HepG2 (cell line): ENCODE measurements at regions not wholly inside any gene's neighbourhood (a gene's known extent, or its start where the extent isn't known, plus 50 kb on each side); places are given as distances from the start of the nearest gene placed in this dataset.

ENCODE experiments used
- ATAC-seq: fragments of 200-7000 bp; cut with Tn5 transposase; 3 replicates; pipeline ENCODE4 v1.9.1; 2020; ENCODE audit warnings: mild to moderate bottlenecking, moderate library complexity
- BruUV-seq: library from RNA; stranded (reverse); fragments of 400-500 nt; replicated peaks from 2 replicates; lab custom pipeline; 2021; lab: Mats Ljungman, UMichigan
- CTCF ChIA-PET: fragments of 300-600 bp; formaldehyde crosslinking; extraction: SDS; loops from one replicate; lab custom pipeline; 2021; ENCODE audit warnings: low total read pairs, inconsistent platforms, low intra/inter-chr PET ratio; lab: Yijun Ruan, JAX
- POLR2A ChIA-PET: fragments of 350-600 bp; sonication (Branson Sonifier 250); formaldehyde crosslinking; loops from one replicate; lab custom pipeline; 2020; ENCODE audit warnings: antibody characterized with exemption, inconsistent platforms; lab: Yijun Ruan, JAX
- DNase-seq: peaks from one replicate; pipeline ENCODE4 v3.0.0-alpha.2; 2015; ENCODE audit warnings: low spot score
- FAIRE-seq: peaks from 3 replicates; lab custom pipeline; 2011; peaks lifted over from hg19 to GRCh38; lab: Jason Lieb, UNC
- H2AFZ ChIP-seq: one replicate; pipeline ENCODE4 v1.6.1; 2011; ENCODE audit warnings: low read length, inconsistent platforms
- H3K27ac ChIP-seq: fragments of 300-600 bp; 3 replicates; pipeline ENCODE4 v1.8.0; 2011; ENCODE audit warnings: mixed run types, mild to moderate bottlenecking, mixed read lengths, low read length, inconsistent platforms; ENCODE audit not compliant: insufficient read depth; ENCODE audit errors: extremely low read length
- H3K27me3 ChIP-seq, 2 experiments: fragments of 200-600 bp in 1 of 2; 2 replicates in 1 of 2; 3 replicates in 1 of 2; pipeline versions ENCODE4 v1.6.0 to v1.8.0; 2011; ENCODE audit warnings: low read length in 2 of 2, mild to moderate bottlenecking in 2 of 2, moderate library complexity in 2 of 2, inconsistent platforms in 1 of 2; ENCODE audit not compliant: insufficient read depth in 2 of 2, control insufficient read depth in 1 of 2
- H3K36me3 ChIP-seq, 2 experiments: fragments of 200-600 bp in 1 of 2; replicated peaks in 1 of 2; 2 replicates in 1 of 2; 3 replicates in 1 of 2; pipeline versions ENCODE4 v1.5.1 to v1.8.0; 2011; ENCODE audit warnings: low read length in 2 of 2, inconsistent platforms in 1 of 2; ENCODE audit not compliant: insufficient read depth in 2 of 2, control insufficient read depth in 1 of 2
- H3K4me1 ChIP-seq: 2 replicates; pipeline ENCODE4 v1.5.1; 2012; ENCODE audit warnings: low read length, inconsistent platforms; ENCODE audit not compliant: insufficient read depth
- H3K4me2 ChIP-seq: 2 replicates; pipeline ENCODE4 v1.6.0; 2011; ENCODE audit warnings: low read depth, low read length, inconsistent platforms
- H3K4me3 ChIP-seq, 3 experiments: fragments of 200-600 bp in 1 of 3; sonication (generic), shearing (Covaris generic) in 1 of 3; replicated peaks in 1 of 3; 2 replicates each; pipeline ENCODE4 v1.5.1; 2011 to 2016; ENCODE audit warnings: low read length in 3 of 3, inconsistent platforms in 2 of 3, low read depth in 2 of 3, mild to moderate bottlenecking in 2 of 3, control low read depth in 1 of 3, mixed read lengths in 1 of 3; ENCODE audit not compliant: insufficient read depth in 1 of 3
- H3K79me2 ChIP-seq: one replicate; pipeline ENCODE4 v1.6.1; 2011; ENCODE audit warnings: low read length, inconsistent platforms; ENCODE audit not compliant: insufficient read depth
- H3K9ac ChIP-seq: 2 replicates; pipeline ENCODE4 v1.6.0; 2011; ENCODE audit warnings: mild to moderate bottlenecking, low read depth, low read length, inconsistent platforms; ENCODE audit not compliant: insufficient read depth
- H3K9me3 ChIP-seq: 2 replicates; pipeline ENCODE4 v1.5.1; 2012; ENCODE audit warnings: mild to moderate bottlenecking, low read length
- H4K20me1 ChIP-seq: 2 replicates; pipeline ENCODE4 v1.6.0; 2011; ENCODE audit warnings: inconsistent platforms, mild to moderate bottlenecking, low read length, moderate library complexity; ENCODE audit not compliant: insufficient read depth
- HDAC6 ChIP-seq: fragments of 200-600 bp; sonication (generic); IDR thresholded peaks from 2 replicates; pipeline ENCODE4 v1.7.0; 2017; ENCODE audit warnings: mild to moderate bottlenecking, antibody characterized with exemption, low read length, low read depth
- HNRNPL ChIP-seq: fragments of 200-400 bp; formaldehyde crosslinking; IDR thresholded peaks from 2 replicates; pipeline ENCODE4 v1.6.1; 2017; ENCODE audit warnings: mild to moderate bottlenecking, low read depth, low read length
- MEF2D ChIP-seq: sonication (generic); formaldehyde crosslinking; IDR thresholded peaks from 2 replicates; pipeline ENCODE4 v1.5.1; 2020; ENCODE audit warnings: mild to moderate bottlenecking, missing genetic modification reagents
- NBN ChIP-seq: fragments of 450-650 bp; conservative IDR thresholded peaks from 2 replicates; pipeline ENCODE4 v1.6.1; 2017
- POLR2AphosphoS2 ChIP-seq: IDR thresholded peaks from 2 replicates; pipeline ENCODE4 v1.6.1; 2011; ENCODE audit warnings: low read depth, low read length, improper control_type of control experiment
- SRSF1 ChIP-seq: fragments of 200-400 bp; formaldehyde crosslinking; optimal IDR thresholded peaks from 2 replicates; pipeline ENCODE3; 2017; ENCODE audit warnings: mild to moderate bottlenecking, low read depth, low read length, moderate library complexity
- ZMYM2 ChIP-seq: sonication (generic); formaldehyde crosslinking; IDR thresholded peaks from 2 replicates; pipeline ENCODE4 v1.8.0; 2022; ENCODE audit warnings: mild to moderate bottlenecking, missing genetic modification reagents
- ZNF333 ChIP-seq: sonication (generic); formaldehyde crosslinking; IDR thresholded peaks from 2 replicates; pipeline ENCODE4 v1.4.0; 2020; ENCODE audit warnings: mild to moderate bottlenecking, missing genetic modification reagents, borderline replicate concordance
- ZNF484 ChIP-seq: sonication (generic); formaldehyde crosslinking; IDR thresholded peaks from 2 replicates; pipeline ENCODE4 v1.5.1; 2020; ENCODE audit warnings: mild to moderate bottlenecking, low read depth, missing genetic modification reagents, borderline replicate concordance
- WGBS: methylation state at CpG from one replicate; pipeline ENCODE4 v1.1.6; 2017; ENCODE audit warnings: low lambda C conversion rate; 5-methylcytosine and 5-hydroxymethylcytosine counted together
- in situ Hi-C: cut with HindIII; loops from 2 replicates; pipeline ENCODE4 v1.10.0; 2017; ENCODE audit warnings: low pct_unique_long_range_greater_than_20kb; ENCODE audit not compliant: extremely low pct_ligation_motif_present
- intact Hi-C: fragments of 100-400 bp; cut with micrococcal nuclease; formaldehyde crosslinking; loops from one replicate; pipeline ENCODE4 v1.10.0; 2022; ENCODE audit not compliant: unreplicated experiment
- TF ChIP-seq, protein P1 (sequence below): sonication (generic); formaldehyde crosslinking; IDR thresholded peaks from 2 replicates; pipeline ENCODE4 v1.9.0; 2021; ENCODE audit warnings: missing genetic modification reagents, borderline replicate concordance
- TF ChIP-seq, protein P2 (sequence below): sonication (generic); formaldehyde crosslinking; IDR thresholded peaks from 2 replicates; pipeline ENCODE4 v1.4.0; 2020; ENCODE audit warnings: missing genetic modification reagents, borderline replicate concordance
- TF ChIP-seq, protein P3 (sequence below): conservative IDR thresholded peaks from 2 replicates; pipeline ENCODE4 v1.6.1; 2018; ENCODE audit warnings: missing genetic modification reagents

DNA sequence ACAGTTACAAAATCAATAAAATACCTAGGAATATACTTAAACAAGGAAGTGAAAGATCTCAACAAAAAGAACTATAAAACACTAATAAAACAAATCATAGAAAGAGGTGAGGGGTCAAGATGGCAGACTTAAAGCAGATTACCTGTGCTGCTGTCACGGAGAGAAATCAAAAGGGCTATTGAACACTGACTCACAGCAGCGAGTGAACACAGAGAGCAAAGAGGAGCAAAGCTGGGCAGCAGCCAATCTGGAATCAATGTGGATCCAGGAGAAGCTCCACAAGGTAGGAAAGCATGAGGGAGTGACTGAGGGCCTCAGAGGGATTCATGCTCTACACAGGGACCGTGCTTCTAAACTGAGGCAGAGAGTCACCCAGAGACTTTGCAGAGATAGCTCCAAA, 562.0 kb upstream of the SEMA3D start:
- Histone ChIP-seq H3K36me3 (no peaks in the 10 kb centered on the region), H3K9me3 (peaks cover 23% of the 10 kb centered on the region), H2AFZ (no peak overlapping the region), H3K4me1 (no peaks in the 10 kb centered on the region), H3K27ac (no peak overlapping the region), H3K79me2 (no peaks in the 10 kb centered on the region), H3K9ac (no peak overlapping the region), H3K4me3 (no peak overlapping the region), H3K4me2 (no peak overlapping the region), H4K20me1 (no peaks in the 10 kb centered on the region), H3K27me3 (no peaks in the 10 kb centered on the region)
- no TSS peak for BruUV-seq
- DNase-seq (no peak), FAIRE-seq (no peak), ATAC-seq (no peak; the same call in 2 of the 3 replicates)
- intact Hi-C loops: no loop called here
- CTCF ChIA-PET: interaction anchor here (0.8 kb wide), 1 partner anchor 708 kb away, joined by 3 read pairs; no protein-coding TSS in a partner anchor
- TF ChIP-seq POLR2AphosphoS2: no peak
- TF ChIP-seq ZMYM2: no peak
- TF ChIP-seq, protein P1, sequence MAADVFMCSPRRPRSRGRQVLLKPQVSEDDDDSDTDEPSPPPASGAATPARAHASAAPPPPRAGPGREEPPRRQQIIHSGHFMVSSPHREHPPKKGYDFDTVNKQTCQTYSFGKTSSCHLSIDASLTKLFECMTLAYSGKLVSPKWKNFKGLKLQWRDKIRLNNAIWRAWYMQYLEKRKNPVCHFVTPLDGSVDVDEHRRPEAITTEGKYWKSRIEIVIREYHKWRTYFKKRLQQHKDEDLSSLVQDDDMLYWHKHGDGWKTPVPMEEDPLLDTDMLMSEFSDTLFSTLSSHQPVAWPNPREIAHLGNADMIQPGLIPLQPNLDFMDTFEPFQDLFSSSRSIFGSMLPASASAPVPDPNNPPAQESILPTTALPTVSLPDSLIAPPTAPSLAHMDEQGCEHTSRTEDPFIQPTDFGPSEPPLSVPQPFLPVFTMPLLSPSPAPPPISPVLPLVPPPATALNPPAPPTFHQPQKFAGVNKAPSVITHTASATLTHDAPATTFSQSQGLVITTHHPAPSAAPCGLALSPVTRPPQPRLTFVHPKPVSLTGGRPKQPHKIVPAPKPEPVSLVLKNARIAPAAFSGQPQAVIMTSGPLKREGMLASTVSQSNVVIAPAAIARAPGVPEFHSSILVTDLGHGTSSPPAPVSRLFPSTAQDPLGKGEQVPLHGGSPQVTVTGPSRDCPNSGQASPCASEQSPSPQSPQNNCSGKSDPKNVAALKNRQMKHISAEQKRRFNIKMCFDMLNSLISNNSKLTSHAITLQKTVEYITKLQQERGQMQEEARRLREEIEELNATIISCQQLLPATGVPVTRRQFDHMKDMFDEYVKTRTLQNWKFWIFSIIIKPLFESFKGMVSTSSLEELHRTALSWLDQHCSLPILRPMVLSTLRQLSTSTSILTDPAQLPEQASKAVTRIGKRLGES (CRISPR knock-in tag): no peak
- no peak for TF ChIP-seq ZNF484
- TF ChIP-seq, protein P2, sequence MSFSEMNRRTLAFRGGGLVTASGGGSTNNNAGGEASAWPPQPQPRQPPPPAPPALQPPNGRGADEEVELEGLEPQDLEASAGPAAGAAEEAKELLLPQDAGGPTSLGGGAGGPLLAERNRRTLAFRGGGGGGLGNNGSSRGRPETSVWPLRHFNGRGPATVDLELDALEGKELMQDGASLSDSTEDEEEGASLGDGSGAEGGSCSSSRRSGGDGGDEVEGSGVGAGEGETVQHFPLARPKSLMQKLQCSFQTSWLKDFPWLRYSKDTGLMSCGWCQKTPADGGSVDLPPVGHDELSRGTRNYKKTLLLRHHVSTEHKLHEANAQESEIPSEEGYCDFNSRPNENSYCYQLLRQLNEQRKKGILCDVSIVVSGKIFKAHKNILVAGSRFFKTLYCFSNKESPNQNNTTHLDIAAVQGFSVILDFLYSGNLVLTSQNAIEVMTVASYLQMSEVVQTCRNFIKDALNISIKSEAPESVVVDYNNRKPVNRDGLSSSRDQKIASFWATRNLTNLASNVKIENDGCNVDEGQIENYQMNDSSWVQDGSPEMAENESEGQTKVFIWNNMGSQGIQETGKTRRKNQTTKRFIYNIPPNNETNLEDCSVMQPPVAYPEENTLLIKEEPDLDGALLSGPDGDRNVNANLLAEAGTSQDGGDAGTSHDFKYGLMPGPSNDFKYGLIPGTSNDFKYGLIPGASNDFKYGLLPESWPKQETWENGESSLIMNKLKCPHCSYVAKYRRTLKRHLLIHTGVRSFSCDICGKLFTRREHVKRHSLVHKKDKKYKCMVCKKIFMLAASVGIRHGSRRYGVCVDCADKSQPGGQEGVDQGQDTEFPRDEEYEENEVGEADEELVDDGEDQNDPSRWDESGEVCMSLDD (CRISPR knock-in tag): no peak
- TF ChIP-seq NBN: no peak
- no peak for TF ChIP-seq HNRNPL
- TF ChIP-seq HDAC6: no peak
- TF ChIP-seq ZNF333 (CRISPR knock-in tag): no peak
- TF ChIP-seq MEF2D (CRISPR knock-in tag): no peak
- TF ChIP-seq SRSF1: no peak
- TF ChIP-seq, protein P3, sequence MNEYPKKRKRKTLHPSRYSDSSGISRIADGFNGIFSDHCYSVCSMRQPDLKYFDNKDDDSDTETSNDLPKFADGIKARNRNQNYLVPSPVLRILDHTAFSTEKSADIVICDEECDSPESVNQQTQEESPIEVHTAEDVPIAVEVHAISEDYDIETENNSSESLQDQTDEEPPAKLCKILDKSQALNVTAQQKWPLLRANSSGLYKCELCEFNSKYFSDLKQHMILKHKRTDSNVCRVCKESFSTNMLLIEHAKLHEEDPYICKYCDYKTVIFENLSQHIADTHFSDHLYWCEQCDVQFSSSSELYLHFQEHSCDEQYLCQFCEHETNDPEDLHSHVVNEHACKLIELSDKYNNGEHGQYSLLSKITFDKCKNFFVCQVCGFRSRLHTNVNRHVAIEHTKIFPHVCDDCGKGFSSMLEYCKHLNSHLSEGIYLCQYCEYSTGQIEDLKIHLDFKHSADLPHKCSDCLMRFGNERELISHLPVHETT (CRISPR knock-in tag): no peak
- POLR2A ChIA-PET: no interaction called here
- WGBS: 0% methylated on average over 2 of the region's 3 CpGs
- in situ Hi-C loops: no loop called here
